IMR-90 (cell line): ENCODE measurements at regions not wholly inside any gene's neighbourhood (a gene's known extent, or its start where the extent isn't known, plus 50 kb on each side); places are given as distances from the start of the nearest gene placed in this dataset.

Experiments used
- ATAC-seq: fragments of 200-7000 bp; cut with Tn5 transposase; 2 replicates; pipeline ENCODE4 v1.9.1; 2020; ENCODE audit warnings: low read depth, mild to moderate bottlenecking, moderate library complexity
- BruUV-seq: library from RNA; stranded (reverse); fragments of 400-500 nt; replicated peaks from 2 replicates; lab custom pipeline; 2021; lab: Mats Ljungman, UMichigan
- CTCF ChIA-PET: fragments of 300-600 bp; formaldehyde crosslinking; extraction: SDS; loops from one replicate; lab custom pipeline; 2021; ENCODE audit warnings: antibody characterized with exemption; lab: Yijun Ruan, JAX
- POLR2A ChIA-PET: fragments of 300-600 bp; sonication (Branson Sonifier 250); formaldehyde crosslinking; loops from one replicate; lab custom pipeline; 2022; ENCODE audit warnings: antibody characterized with exemption; ENCODE audit not compliant: unreplicated experiment; lab: Charles Lee
- DNase-seq: peaks from one replicate; pipeline ENCODE4 v3.0.0; 2013
- H2AFZ ChIP-seq: replicated peaks from 2 replicates; pipeline ENCODE3; 2013; ENCODE audit warnings: low read length, mild to moderate bottlenecking; ENCODE audit not compliant: poor library complexity
- H2AK5ac ChIP-seq: 2 replicates; pipeline ENCODE4 v1.6.1; 2013; ENCODE audit warnings: low read depth, low read length, inconsistent platforms
- H2AK9ac ChIP-seq: replicated peaks from 2 replicates; pipeline ENCODE3; 2013; ENCODE audit warnings: mild to moderate bottlenecking, low read depth, low read length, moderate library complexity; ENCODE audit not compliant: poor library complexity
- H2BK120ac ChIP-seq: 2 replicates; pipeline ENCODE4 v1.6.1; 2013; ENCODE audit warnings: low read depth, low read length, inconsistent platforms
- H2BK15ac ChIP-seq: 3 replicates; pipeline ENCODE4 v1.6.1; 2013; ENCODE audit warnings: low read depth, low read length, inconsistent platforms
- H2BK20ac ChIP-seq: 2 replicates; pipeline ENCODE4 v1.6.1; 2013; ENCODE audit warnings: low read depth, mild to moderate bottlenecking, inconsistent platforms, low read length, moderate library complexity
- H2BK5ac ChIP-seq: 2 replicates; pipeline ENCODE4 v1.6.1; 2013; ENCODE audit warnings: mild to moderate bottlenecking, low read depth, low read length, inconsistent platforms; ENCODE audit not compliant: poor library complexity, severe bottlenecking
- H3K14ac ChIP-seq: replicated peaks from 2 replicates; pipeline ENCODE4 v1.6.1; 2013; ENCODE audit warnings: low read depth, low read length, inconsistent platforms
- H3K18ac ChIP-seq: 2 replicates; pipeline ENCODE4 v1.6.1; 2013; ENCODE audit warnings: low read depth, low read length, control low read depth
- H3K23ac ChIP-seq: 2 replicates; pipeline ENCODE4 v1.6.1; 2013; ENCODE audit warnings: low read depth, low read length, inconsistent platforms
- H3K27ac ChIP-seq: 2 replicates; pipeline ENCODE4 v1.5.1; 2013; ENCODE audit warnings: mild to moderate bottlenecking, control low read depth, low read length; ENCODE audit not compliant: insufficient read depth
- H3K27me3 ChIP-seq: 2 replicates; pipeline ENCODE4 v1.6.1; 2013; ENCODE audit warnings: low read length; ENCODE audit not compliant: control insufficient read depth, insufficient read depth
- H3K36me3 ChIP-seq: 2 replicates; pipeline ENCODE4 v1.6.1; 2013; ENCODE audit warnings: low read length, mixed read lengths; ENCODE audit not compliant: control insufficient read depth, insufficient read depth
- H3K4ac ChIP-seq: 2 replicates; pipeline ENCODE4 v1.6.1; 2013; ENCODE audit warnings: low read depth, low read length, inconsistent platforms
- H3K4me1 ChIP-seq: 2 replicates; pipeline ENCODE4 v1.6.1; 2013; ENCODE audit warnings: low read length, mixed read lengths; ENCODE audit not compliant: control insufficient read depth, insufficient read depth
- H3K4me2 ChIP-seq: 2 replicates; pipeline ENCODE4 v1.6.1; 2013; ENCODE audit warnings: low read depth, mild to moderate bottlenecking, control low read depth, low read length, moderate library complexity
- H3K4me3 ChIP-seq: 2 replicates; pipeline ENCODE4 v1.5.1; 2013; ENCODE audit warnings: low read depth, mild to moderate bottlenecking, control low read depth, low read length, moderate library complexity; ENCODE audit not compliant: insufficient read depth
- H3K56ac ChIP-seq: 2 replicates; pipeline ENCODE4 v1.6.1; 2013; ENCODE audit warnings: low read length, inconsistent platforms; ENCODE audit not compliant: insufficient read depth; ENCODE audit errors: extremely low read depth
- H3K79me1 ChIP-seq, 2 experiments: 2 replicates each; pipeline ENCODE4 v1.6.1; 2013; ENCODE audit warnings: low read length in 2 of 2, inconsistent platforms in 1 of 2, low read depth in 1 of 2
- H3K9ac ChIP-seq: 2 replicates; pipeline ENCODE4 v1.6.1; 2013; ENCODE audit warnings: low read depth, low read length, control low read depth
- H3K9me1 ChIP-seq: 2 replicates; pipeline ENCODE4 v1.6.1; 2013; ENCODE audit warnings: low read length, inconsistent platforms; ENCODE audit not compliant: insufficient read depth
- H3K9me3 ChIP-seq: 2 replicates; pipeline ENCODE4 v1.6.1; 2013; ENCODE audit warnings: low read length; ENCODE audit not compliant: control insufficient read depth, insufficient read depth
- H4K20me1 ChIP-seq: 2 replicates; pipeline ENCODE4 v1.6.1; 2013; ENCODE audit warnings: low read length, inconsistent platforms; ENCODE audit not compliant: insufficient read depth
- H4K5ac ChIP-seq: 2 replicates; pipeline ENCODE4 v1.6.1; 2013; ENCODE audit warnings: mild to moderate bottlenecking, low read depth, low read length, control low read depth
- H4K8ac ChIP-seq, 2 experiments: 2 replicates each; pipeline ENCODE4 v1.6.1; 2013; ENCODE audit warnings: low read depth in 2 of 2, low read length in 2 of 2, control low read depth in 1 of 2, inconsistent platforms in 1 of 2
- H4K91ac ChIP-seq: 2 replicates; pipeline ENCODE4 v1.6.1; 2013; ENCODE audit warnings: low read depth, low read length, inconsistent platforms; ENCODE audit not compliant: insufficient read depth
- BHLHE40 ChIP-seq: fragments of 150-350 bp; IDR thresholded peaks from 2 replicates; pipeline ENCODE4 v1.6.1; 2016; ENCODE audit warnings: mild to moderate bottlenecking, low read depth, low read length
- CEBPB ChIP-seq: IDR thresholded peaks from 2 replicates; pipeline ENCODE4 v1.6.1; 2012; ENCODE audit warnings: low read depth, low read length, improper control_type of control experiment
- CHD1 ChIP-seq: IDR thresholded peaks from 2 replicates; pipeline ENCODE4 v1.6.1; 2012; ENCODE audit warnings: low read depth, low read length, improper control_type of control experiment
- FOS ChIP-seq: fragments of 150-350 bp; IDR thresholded peaks from 2 replicates; pipeline ENCODE4 v1.6.1; 2016; ENCODE audit warnings: low read depth, low read length
- MAFK ChIP-seq: IDR thresholded peaks from 2 replicates; pipeline ENCODE4 v1.6.1; 2012; ENCODE audit warnings: low read depth, low read length, improper control_type of control experiment
- MAZ ChIP-seq: IDR thresholded peaks from 2 replicates; pipeline ENCODE4 v1.6.1; 2012; ENCODE audit warnings: low read depth, mild to moderate bottlenecking, low read length, improper control_type of control experiment, moderate library complexity, borderline replicate concordance
- MXI1 ChIP-seq: IDR thresholded peaks from 2 replicates; pipeline ENCODE4 v1.6.1; 2012; ENCODE audit warnings: low read depth, mild to moderate bottlenecking, low read length, moderate library complexity, borderline replicate concordance
- NFE2L2 ChIP-seq: fragments of 150-350 bp; IDR thresholded peaks from 2 replicates; pipeline ENCODE4 v1.6.1; 2016; ENCODE audit warnings: low read depth, mild to moderate bottlenecking, low read length
- POLR2A ChIP-seq: IDR thresholded peaks from 2 replicates; pipeline ENCODE4 v1.6.1; 2012; ENCODE audit warnings: mild to moderate bottlenecking, low read depth, low read length
- RAD21 ChIP-seq: IDR thresholded peaks from 2 replicates; pipeline ENCODE4 v1.6.1; 2012; ENCODE audit warnings: low read length, improper control_type of control experiment
- RCOR1 ChIP-seq: IDR thresholded peaks from 2 replicates; pipeline ENCODE4 v1.6.1; 2012; ENCODE audit warnings: mild to moderate bottlenecking, low read length, improper control_type of control experiment; ENCODE audit not compliant: insufficient replicate concordance
- RFX5 ChIP-seq: IDR thresholded peaks from 2 replicates; pipeline ENCODE4 v1.8.0; 2012; ENCODE audit warnings: low read depth, mild to moderate bottlenecking, low read length, moderate library complexity
- SMC3 ChIP-seq: fragments of 150-350 bp; IDR thresholded peaks from 2 replicates; pipeline ENCODE4 v1.6.1; 2016; ENCODE audit warnings: low read depth, mild to moderate bottlenecking, antibody characterized with exemption, low read length, moderate library complexity
- WGBS, 2 experiments: methylation state at CpG; one replicate each; pipeline versions ENCODE4 v1.1.5 to v1.1.7; 2013; ENCODE audit warnings: missing lambda C conversion rate in 2 of 2; ENCODE audit not compliant: insufficient read length in 1 of 2; ENCODE audit errors: extremely low coverage in 2 of 2; 5-methylcytosine and 5-hydroxymethylcytosine counted together
- dilution Hi-C: fragments of 300-500 bp; cut with HindIII; formaldehyde crosslinking; loops from one replicate; pipeline ENCODE4 v1.14.3; 2018; ENCODE audit warnings: low sequenced_read_pairs; ENCODE audit not compliant: unreplicated experiment
- in situ Hi-C: fragments of 300-500 bp; cut with MboI; formaldehyde crosslinking; loops from 3 replicates; pipeline ENCODE4 v1.14.3; 2019; ENCODE audit warnings: low sequenced_read_pairs, inconsistent platforms, mixed read lengths
- intact Hi-C: fragments of 100-400 bp; cut with micrococcal nuclease; formaldehyde crosslinking; loops from 2 replicates; pipeline ENCODE4 v1.10.0; 2022
- TF ChIP-seq, protein P1 (sequence below): fragments of 150-350 bp; IDR thresholded peaks from 2 replicates; pipeline ENCODE4 v1.6.1; 2017; ENCODE audit warnings: mild to moderate bottlenecking, antibody characterized with exemption, low read length, low read depth
- TF ChIP-seq, protein P2 (sequence below): conservative IDR thresholded peaks from 2 replicates; pipeline ENCODE4 v1.5.1; 2012; ENCODE audit warnings: mild to moderate bottlenecking, low read depth, low read length, improper control_type of control experiment
- TF ChIP-seq, protein P3 (sequence below): fragments of 150-350 bp; IDR thresholded peaks from 2 replicates; pipeline ENCODE4 v1.6.1; 2016; ENCODE audit warnings: low read depth, mild to moderate bottlenecking, low read length, moderate library complexity, borderline replicate concordance

DNA sequence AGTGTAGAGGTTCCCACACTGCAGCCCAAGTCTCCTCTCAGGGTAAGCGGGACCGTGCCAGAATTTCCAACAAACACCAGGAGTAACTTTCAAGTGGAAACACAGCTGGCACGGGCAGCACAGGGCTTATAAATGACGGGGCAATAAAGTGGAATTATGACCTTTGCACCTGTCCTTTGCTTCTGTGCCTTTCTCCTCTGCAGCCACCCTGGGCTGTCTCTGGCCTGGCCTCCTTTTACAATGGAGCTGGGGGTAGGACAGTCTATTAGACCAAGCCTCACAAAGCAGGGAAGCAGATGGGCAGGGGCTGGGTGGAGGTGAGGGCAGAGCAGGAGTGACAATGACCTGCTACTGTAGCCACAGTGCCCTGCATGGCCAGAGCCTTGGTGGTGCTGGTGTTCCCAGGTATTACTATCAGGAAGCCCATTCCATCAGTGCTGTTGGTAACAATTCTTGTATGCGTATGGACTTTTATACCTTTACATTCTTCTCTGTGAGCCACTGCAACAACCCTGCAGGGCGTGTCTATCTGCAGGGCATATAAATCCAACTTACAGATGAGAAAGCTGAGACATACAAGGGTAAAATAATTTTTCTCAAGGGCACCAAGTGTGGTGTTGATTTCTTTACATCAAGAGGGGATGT, 387.8 kb downstream of the CTTN start:
- DNase-seq (no peak), ATAC-seq (no peak)
- H3K79me1 ChIP-seq: peaks cover 0 to 2% of the 10 kb centered on the region in 2 experiments; a peak in 1 of 4 replicates
- no peak overlapping the region for H3K23ac ChIP-seq
- no peak overlapping the region for H3K9ac ChIP-seq
- no peak overlapping the region for H2AK9ac ChIP-seq
- no peak overlapping the region for H3K56ac ChIP-seq
- no TSS peak for BruUV-seq
- 0 out of 2 replicates have a peak, but pooled peaks cover 3% of the 10 kb centered on the region for H3K9me1 ChIP-seq
- TF ChIP-seq, protein P1, sequence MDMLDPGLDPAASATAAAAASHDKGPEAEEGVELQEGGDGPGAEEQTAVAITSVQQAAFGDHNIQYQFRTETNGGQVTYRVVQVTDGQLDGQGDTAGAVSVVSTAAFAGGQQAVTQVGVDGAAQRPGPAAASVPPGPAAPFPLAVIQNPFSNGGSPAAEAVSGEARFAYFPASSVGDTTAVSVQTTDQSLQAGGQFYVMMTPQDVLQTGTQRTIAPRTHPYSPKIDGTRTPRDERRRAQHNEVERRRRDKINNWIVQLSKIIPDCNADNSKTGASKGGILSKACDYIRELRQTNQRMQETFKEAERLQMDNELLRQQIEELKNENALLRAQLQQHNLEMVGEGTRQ: no peak
- TF ChIP-seq, protein P2, sequence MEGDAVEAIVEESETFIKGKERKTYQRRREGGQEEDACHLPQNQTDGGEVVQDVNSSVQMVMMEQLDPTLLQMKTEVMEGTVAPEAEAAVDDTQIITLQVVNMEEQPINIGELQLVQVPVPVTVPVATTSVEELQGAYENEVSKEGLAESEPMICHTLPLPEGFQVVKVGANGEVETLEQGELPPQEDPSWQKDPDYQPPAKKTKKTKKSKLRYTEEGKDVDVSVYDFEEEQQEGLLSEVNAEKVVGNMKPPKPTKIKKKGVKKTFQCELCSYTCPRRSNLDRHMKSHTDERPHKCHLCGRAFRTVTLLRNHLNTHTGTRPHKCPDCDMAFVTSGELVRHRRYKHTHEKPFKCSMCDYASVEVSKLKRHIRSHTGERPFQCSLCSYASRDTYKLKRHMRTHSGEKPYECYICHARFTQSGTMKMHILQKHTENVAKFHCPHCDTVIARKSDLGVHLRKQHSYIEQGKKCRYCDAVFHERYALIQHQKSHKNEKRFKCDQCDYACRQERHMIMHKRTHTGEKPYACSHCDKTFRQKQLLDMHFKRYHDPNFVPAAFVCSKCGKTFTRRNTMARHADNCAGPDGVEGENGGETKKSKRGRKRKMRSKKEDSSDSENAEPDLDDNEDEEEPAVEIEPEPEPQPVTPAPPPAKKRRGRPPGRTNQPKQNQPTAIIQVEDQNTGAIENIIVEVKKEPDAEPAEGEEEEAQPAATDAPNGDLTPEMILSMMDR: no peak
- TF ChIP-seq, protein P3, sequence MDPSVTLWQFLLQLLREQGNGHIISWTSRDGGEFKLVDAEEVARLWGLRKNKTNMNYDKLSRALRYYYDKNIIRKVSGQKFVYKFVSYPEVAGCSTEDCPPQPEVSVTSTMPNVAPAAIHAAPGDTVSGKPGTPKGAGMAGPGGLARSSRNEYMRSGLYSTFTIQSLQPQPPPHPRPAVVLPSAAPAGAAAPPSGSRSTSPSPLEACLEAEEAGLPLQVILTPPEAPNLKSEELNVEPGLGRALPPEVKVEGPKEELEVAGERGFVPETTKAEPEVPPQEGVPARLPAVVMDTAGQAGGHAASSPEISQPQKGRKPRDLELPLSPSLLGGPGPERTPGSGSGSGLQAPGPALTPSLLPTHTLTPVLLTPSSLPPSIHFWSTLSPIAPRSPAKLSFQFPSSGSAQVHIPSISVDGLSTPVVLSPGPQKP: no peak
- TF ChIP-seq MXI1 (no peak), SMC3 (no peak), MAZ (no peak), RFX5 (no peak), MAFK (no peak), RCOR1 (no peak), NFE2L2 (no peak), POLR2A (no peak), FOS (no peak), BHLHE40 (no peak), CHD1 (no peak), CEBPB (no peak), RAD21 (no peak)
- intact Hi-C loops: no loop called here
- H4K20me1 ChIP-seq: no peaks in the 10 kb centered on the region
- H4K8ac ChIP-seq: no peak overlapping the region
- no peaks in the 10 kb centered on the region for H3K9me3 ChIP-seq
- H4K91ac ChIP-seq: no peak overlapping the region
- no peak overlapping the region for H3K14ac ChIP-seq
- no peak overlapping the region for H3K18ac ChIP-seq
- POLR2A ChIA-PET: no interaction called here
- H2BK15ac ChIP-seq: no peak overlapping the region
- no peak overlapping the region for H4K5ac ChIP-seq
- no peak overlapping the region for H2AK5ac ChIP-seq
- no peak overlapping the region for H2BK5ac ChIP-seq
- dilution Hi-C loops: no loop called here
- H2AFZ ChIP-seq: no peak overlapping the region
- H2BK120ac ChIP-seq: no peak overlapping the region
- in situ Hi-C loops: no loop called here
- no peaks in the 10 kb centered on the region for H3K27me3 ChIP-seq
- no peak overlapping the region for H3K27ac ChIP-seq
- no peak overlapping the region for H3K4me2 ChIP-seq
- H3K4me3 ChIP-seq: no peak overlapping the region
- CTCF ChIA-PET: no interaction called here
- no CpG with 5 or more reads among the region's 6 CpGs for WGBS, 2 experiments
- H3K36me3 ChIP-seq: no peaks in the 10 kb centered on the region
- H3K4me1 ChIP-seq: peaks cover 12% of the 10 kb centered on the region
- H2BK20ac ChIP-seq: no peak overlapping the region
- H3K4ac ChIP-seq: no peak overlapping the region
